HL-60 (cell line): ENCODE measurements at regions not wholly inside any gene's neighbourhood (a gene's known extent, or its start where the extent isn't known, plus 50 kb on each side); places are given as distances from the start of the nearest gene placed in this dataset.

Experiments used
- DNase-seq, 2 experiments: peaks; one replicate each; pipeline ENCODE4 v3.0.0-alpha.2; 2010 to 2020; ENCODE audit warnings: low read depth in 1 of 2, low spot score in 1 of 2
- H3K27ac ChIP-seq: fragments of 250-450 bp; sonication (Bioruptor Pico); replicated peaks from 2 replicates; pipeline ENCODE4 v1.5.1; 2020; ENCODE audit warnings: mild to moderate bottlenecking, moderate library complexity
- H3K27me3 ChIP-seq: fragments of 250-450 bp; sonication (Bioruptor Pico); 2 replicates; pipeline ENCODE4 v1.5.1; 2021; ENCODE audit warnings: mild to moderate bottlenecking, moderate library complexity; ENCODE audit not compliant: insufficient read depth, poor library complexity, severe bottlenecking
- H3K4me3 ChIP-seq: replicated peaks from 2 replicates; pipeline ENCODE4 v1.5.1; 2011; ENCODE audit warnings: mild to moderate bottlenecking, control low read depth, low read length; ENCODE audit not compliant: insufficient read depth
- CTCF ChIP-seq: IDR thresholded peaks from one replicate; pipeline ENCODE4 v1.5.1; 2011; ENCODE audit warnings: low read length, control low read depth, inconsistent platforms; ENCODE audit not compliant: insufficient read depth
- GABPA ChIP-seq: IDR thresholded peaks from 2 replicates; pipeline ENCODE4 v1.6.1; 2012; ENCODE audit warnings: low read depth
- POLR2AphosphoS5 ChIP-seq: IDR thresholded peaks from 2 replicates; pipeline ENCODE4 v1.6.1; 2012; ENCODE audit warnings: low read depth
- REST ChIP-seq: IDR thresholded peaks from 2 replicates; pipeline ENCODE4 v1.6.1; 2012; ENCODE audit warnings: low read depth; ENCODE audit not compliant: insufficient replicate concordance
- SPI1 ChIP-seq: IDR thresholded peaks from 2 replicates; pipeline ENCODE4 v1.6.1; 2012; ENCODE audit warnings: low read depth, mild to moderate bottlenecking, borderline replicate concordance

DNA sequence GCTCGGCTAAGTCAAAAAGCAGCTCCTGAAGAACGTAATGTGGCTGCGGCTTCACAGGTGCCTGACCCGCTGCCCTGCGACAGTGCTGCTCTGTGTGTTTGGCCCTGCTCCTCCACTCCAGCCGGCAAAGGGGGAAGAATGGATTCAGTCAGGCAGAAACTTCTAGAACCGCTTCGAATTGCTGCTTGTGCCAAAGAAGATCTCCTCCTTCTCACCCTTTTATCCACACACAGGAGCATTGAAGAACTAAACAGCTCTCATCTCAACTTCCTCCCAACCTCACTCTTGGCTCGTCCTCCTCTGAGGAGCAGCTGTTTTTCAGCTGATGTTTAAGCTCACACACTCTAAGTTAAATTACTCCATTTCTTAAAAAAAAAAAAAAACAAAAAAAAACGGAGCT is 651.4 kb downstream of the INHBA start:
- Histone ChIP-seq H3K27me3 (no peaks in the 10 kb centered on the region), H3K4me3 (no peak overlapping the region), H3K27ac (no peak overlapping the region)
- no peak for DNase-seq
- TF ChIP-seq CTCF (no peak), REST (no peak), SPI1 (no peak), GABPA (no peak), POLR2AphosphoS5 (no peak)

GRCh38 chr7:41051062-41051461 is 651.8 kb downstream of the INHBA start:
- no peak overlapping the region for H3K27ac ChIP-seq
- no peak overlapping the region for H3K4me3 ChIP-seq
- DNase-seq, result no peak
- TF ChIP-seq CTCF, result no peak
- TF ChIP-seq GABPA, result no peak
- H3K27me3 ChIP-seq, result no peaks in the 10 kb centered on the region

GRCh38 chr7:41048771-41049170 is 654.1 kb downstream of the INHBA start:
- DNase-seq, result no peak
- Histone ChIP-seq H3K4me3 (no peak overlapping the region), H3K27ac (no peak overlapping the region), H3K27me3 (no peaks in the 10 kb centered on the region)
- TF ChIP-seq GABPA, result no peak
- TF ChIP-seq REST, result no peak
- no peak for TF ChIP-seq SPI1
- no peak for TF ChIP-seq CTCF
- TF ChIP-seq POLR2AphosphoS5, result no peak

DNA sequence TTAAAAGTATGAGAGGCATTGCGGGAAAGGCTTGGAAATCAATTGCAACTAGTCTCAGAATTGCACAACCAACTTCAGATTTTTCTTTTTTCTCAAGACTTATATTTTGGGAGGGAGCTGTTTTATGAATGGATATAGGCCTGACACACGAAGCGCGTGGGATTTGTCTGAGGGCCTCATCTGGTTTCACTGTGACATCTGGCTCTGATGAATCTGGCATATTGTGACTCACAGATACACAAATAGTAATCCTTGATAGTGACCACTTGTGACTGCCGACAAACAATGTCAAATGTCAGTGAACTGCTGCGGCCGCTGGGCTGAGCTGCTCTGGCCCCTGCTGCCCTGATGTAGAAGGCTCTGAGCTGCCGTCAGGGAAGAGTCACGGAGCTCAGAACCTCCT is 655.1 kb downstream of the INHBA start:
- Histone ChIP-seq H3K4me3 (no peak overlapping the region), H3K27ac (no peak overlapping the region), H3K27me3 (no peaks in the 10 kb centered on the region)
- no peak for TF ChIP-seq POLR2AphosphoS5
- TF ChIP-seq SPI1, result no peak
- TF ChIP-seq REST, result no peak
- TF ChIP-seq CTCF, result no peak
- TF ChIP-seq GABPA, result no peak
- DNase-seq, result no peak
